GM21367 (cell line): ENCODE measurements at regions not wholly inside any gene's neighbourhood (a gene's known extent, or its start where the extent isn't known, plus 50 kb on each side); places are given as distances from the start of the nearest gene placed in this dataset.
A peak's percentile ranks its signal among the peaks of the same experiment; 100 is the strongest.

Experiments used
- ATAC-seq: cut with Tn5 transposase; IDR thresholded peaks from one replicate; pipeline ENCODE4 v1.9.1; 2021; ENCODE audit not compliant: unreplicated experiment

DNA sequence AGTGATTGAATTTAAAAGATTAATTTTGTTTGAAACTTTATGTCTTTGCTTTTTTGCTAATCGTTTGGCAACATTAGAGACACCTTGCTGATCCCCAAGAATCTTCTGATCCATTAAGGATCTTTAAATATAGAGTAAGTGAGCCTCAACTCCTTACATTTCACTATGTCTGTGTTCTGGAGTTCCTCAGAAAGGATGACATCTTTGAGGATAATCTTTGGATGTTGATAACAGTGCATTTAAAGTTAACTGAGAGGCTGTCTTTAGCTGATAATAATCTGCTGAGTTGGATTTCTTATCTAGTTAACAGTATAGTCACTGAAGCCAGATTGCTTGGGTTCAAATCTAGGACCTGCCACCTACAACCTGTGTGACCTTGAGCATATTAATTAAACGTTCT, 221.6 kb upstream of the EMCN start:
- no peak for ATAC-seq

DNA sequence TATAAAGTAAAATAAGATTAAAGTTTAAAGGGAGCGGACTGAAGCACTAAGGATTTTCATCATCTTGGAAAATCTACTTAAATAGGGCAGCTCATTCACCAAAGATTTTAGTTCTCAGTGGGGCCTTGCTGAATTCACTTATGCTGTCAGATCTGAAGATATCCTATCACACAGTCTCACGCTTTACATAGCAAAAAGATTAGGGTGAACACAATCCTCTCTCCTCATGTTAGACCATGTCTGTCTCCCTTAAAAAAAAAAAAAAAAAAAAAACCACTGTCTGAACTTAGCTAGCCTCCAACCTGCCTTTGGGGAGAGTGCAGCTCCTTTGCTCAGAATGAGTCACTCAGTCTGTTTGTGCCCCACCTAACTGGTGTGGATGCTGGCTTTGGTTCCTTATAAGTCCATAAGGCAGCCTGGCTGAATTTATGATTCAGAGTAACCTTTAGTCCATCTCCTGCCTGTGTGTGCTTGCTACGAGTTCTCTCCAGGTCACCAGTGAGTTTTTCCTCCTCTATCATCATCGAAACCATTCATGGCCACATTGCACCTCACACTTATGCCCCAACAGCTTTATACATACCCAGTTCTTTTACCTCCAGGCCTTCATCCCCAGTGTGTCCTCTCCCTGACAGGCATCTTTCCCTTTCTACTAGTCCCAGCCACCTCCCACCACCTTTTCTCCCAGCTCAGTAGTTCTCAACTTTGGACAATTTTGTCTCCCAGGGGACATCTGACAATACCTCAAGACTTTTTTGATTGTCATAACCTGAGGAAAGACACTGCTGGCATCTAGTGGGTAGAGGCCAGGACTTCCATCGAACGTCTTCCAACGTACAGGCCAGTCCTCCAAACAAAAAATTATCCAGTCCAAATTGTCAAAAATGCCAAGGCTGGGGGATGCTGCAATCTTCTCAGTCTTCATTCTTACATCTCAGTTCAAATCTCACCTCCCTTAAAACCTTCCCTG, 220.7 kb upstream of the EMCN start:
- ATAC-seq, result no peak

DNA sequence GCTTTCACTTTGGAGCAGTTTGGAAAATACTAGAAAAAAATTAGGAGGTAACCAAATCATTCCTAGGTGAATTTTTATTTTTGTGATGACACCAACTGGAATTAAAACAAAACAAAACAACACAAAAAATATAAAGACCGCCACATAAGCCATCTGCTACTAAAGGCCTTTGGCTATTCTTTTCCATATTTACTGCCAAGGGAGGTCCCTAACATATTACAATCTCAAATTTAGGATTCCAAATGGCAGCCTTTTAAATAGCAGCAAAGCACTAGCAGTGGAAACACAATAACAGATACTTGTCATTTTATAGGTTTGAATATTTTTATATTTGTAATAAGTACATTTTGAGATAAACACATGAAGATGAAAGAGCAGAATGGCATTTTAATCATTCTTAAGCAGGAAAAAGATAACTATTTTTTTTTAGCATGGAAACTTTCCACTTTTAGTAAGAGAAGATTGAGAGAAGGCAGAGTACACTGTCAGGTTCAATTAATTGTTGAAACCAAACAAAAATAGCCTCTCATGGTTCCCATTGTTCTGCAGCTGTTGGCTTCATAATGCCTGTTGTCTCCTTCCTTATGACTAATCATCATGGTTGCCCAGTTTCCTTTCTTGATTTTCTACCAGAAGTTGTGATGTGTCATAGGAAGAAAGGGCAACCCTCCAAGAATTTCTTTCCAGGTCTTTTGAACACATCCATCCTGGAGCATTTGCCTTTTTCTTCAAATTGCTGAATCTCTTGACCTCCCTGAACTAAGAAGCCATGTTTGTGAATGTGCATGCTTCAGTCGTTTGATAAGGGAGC, 219.0 kb upstream of the EMCN start:
- ATAC-seq, result no peak

DNA sequence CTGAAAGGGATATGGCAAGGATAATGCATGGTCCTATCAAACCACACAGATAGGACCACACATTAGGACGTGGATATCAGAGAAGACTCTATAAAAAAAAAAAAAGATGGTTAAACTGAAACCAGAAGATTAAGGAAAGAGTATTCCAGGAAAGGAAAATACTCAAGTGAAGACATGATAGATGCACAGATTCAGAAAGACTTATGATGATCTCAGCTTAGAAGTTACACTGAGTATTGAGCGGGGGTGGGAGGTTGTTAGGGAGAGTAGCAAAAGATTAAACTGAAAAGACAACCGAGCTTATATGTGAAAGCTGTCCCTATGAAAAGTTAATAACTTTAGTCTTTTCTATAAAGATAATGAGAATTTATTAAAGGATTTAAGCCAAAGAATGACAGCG, 211.0 kb upstream of the EMCN start:
- ATAC-seq, result no peak

DNA sequence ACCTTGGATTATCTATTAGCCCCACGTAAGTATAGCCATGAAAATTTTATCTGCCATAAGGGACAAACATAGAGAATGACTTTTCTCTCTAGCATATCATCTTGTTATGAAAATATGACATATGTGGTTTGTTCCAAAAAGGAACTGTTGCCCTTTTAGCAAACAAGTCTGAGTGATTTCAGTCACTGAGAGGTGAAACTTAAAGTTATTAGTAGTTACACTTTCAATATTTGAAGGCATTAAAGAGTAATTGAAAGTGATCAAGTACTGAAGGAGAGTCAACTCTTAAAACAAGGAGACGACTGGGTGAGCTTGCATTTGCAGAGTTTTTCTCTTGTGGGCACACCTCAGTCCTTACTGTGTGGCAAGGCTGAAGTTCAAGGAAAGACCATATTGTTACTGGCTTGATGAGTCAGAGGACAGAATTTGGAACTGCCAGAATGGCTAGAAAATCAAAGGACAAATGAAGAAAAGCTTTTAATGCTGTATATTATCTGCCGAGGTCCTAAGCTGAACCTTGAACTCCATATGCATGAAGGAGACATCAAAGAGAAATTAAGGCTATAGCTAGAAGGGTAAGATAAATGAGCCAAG, 205.1 kb upstream of the EMCN start:
- peak; percentile 81 for ATAC-seq

DNA sequence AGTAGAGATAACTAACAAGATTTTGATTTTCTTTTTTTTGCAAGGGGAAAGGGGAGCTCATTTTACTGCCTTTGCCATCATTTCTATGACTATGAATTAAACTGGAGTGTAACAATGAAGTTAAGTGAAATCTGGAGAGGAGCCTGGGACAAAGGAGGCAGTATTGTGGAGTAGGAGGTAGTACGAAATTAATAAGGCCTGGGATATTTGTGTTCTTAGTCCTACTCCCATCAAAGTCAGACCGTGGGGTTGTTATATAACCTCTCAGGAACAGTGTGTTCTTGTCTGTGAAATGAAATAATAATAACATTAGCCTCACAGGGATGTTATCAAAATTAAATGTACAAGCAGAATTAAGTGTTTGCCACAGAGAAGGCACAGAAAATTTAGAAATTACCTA, 204.3 kb upstream of the EMCN start:
- no peak for ATAC-seq

DNA sequence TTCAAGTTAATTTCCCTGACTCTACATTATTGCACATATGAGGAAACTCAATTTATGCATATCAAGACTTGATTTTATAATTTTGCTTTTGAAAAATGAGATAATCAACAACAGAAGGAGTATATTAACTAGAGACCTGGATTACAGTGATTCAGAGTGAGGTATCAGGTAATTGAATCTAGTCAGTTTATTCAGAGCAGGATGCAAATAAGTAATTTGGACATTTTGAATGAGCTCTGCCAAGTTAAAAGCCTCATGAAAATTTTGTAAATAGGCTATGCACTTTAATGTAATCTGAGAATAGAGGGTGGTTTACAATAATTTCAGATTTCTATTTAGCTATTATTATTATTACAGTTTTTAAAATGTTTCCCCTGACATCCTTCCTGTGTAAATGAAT, 203.7 kb upstream of the EMCN start:
- ATAC-seq, result no peak

DNA sequence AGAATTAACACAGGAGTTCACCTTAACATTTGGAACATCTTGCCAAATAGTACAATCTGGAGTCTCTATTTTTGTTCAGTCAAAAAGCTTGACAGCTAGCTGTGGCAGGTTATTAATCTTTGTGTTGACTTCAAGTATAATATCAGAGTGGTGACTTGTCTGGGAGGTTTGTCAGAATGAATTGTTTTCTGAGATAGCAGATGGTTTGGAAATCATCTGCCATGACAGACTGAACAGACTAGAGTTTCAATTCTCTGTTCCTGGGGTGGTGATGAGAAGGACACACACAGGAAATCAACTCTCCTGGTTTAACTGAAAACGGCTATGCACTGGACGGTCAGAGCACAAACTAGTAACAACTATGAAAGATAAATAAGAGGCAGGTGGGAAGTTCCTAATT, 203.3 kb upstream of the EMCN start:
- no peak for ATAC-seq

DNA sequence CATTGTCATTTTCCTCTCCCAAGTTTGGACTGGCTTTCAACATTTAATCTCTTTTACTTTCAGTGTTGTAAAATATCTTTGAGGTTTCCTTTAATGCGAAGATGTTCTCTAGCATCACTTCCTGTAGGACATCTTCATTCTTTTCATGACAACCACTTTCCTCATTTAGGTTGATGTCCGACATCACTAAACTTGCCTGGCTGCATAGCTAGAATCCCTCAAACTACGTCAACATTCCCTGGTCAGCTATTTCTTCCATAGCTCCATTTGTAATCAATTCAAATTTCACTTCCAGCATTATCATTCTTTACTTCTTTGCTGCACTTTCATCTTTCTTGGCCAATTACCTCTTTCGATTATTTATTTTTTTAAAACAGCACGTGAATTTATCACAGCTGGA, 198.6 kb upstream of the EMCN start:
- no peak for ATAC-seq

DNA sequence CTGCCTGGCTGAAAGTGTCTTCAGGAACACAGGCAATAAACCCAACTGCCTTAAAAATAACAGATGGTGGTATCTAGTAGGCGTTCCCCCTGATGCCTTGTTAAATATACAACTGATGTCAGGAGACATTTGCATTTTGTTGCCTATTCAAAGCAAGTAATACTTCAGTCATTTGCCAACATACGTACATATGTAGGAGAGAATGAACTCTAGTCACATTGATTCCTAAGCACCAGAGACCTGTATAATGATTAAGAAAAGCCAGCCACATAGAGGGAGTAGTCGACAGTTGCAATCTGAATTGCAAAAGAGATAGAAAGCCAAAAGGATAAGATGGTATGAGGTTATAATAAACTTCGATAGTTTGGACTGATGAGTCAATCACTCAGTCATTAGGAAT, 191.0 kb upstream of the EMCN start:
- no peak for ATAC-seq

DNA sequence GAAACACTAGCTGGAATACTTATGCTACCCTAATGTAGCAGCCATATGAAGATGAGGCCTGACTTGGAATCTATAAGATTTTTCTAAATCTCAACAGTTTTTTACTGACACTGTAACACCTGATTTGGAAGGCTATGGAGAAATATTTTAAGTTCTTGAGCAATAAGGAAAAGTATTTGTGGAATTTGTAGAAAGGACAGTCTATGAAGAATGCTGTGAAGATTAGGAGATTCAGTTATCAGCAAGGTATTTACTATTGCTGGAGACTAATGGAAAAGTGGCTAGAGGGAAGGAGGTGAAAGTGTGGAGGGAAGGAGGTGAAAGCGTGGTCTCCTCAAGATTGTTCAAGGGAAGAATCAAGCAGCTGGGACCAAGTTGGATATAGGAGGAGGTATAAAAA, 190.0 kb upstream of the EMCN start:
- no peak for ATAC-seq

DNA sequence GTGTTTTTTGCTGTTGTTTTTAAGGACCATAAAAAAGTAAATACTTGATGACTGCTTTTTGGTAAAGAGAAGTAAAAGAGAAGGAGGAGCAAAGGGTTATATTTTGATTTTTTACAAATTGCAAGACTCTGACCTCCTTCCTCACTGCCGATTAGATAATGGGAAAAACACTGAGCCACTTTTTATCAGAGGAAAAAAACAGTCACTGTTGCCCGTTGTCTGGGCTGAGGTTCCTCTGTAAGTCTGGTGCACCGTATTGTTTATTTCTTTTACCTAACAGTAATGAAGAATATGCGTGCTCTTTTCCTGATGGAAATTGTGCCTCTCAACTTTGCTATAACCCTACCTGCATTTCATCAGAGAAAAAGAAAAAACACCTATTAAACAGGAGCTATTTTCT, 178.7 kb upstream of the EMCN start:
- ATAC-seq, result no peak

DNA sequence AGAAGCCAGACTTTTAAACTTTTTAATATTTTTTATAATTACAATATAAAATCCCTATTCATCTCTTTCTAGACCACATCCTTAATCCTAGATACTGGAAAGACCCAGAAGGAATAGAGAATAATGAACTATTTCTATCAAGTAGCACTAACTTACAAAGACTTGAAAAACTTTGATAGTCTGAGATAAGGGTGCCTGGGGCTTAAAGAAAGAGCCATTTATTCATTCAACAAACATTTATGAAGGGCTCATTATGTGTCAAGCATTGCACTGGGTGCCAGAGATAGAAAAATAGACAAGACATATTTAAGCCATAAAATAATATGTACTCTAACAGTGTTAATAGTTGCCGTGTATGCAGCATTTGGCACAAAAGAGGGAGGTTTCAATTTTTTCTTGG, 178.0 kb upstream of the EMCN start:
- no peak for ATAC-seq

DNA sequence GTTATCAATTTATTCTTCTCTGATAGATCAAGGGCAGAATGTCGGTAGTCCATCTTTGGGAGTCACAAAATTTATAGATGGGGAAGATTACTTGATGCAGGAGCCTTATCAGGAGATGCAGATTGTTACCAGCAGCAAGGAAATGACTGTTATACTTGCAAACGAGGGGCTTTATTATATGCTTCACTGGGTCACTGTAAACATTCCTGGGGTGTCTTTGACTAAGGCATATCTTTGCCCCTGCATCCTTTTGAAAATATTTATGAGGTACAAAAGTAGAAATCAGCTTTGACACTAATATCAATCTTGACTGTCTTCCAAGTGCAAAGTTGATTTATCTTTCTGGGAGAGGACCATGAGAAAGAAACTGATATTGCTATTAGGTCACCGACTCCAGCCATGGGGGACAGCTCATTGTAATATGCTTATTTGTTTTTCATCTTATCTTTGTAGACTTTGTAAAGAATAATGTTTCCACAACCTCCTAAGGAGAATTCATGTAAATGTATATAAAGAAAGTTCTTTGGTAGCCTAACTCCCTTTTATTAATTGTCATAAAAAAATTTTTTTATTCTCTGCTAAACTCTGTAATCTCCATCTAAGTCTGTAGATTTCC, 177.3 kb upstream of the EMCN start:
- no peak for ATAC-seq

DNA sequence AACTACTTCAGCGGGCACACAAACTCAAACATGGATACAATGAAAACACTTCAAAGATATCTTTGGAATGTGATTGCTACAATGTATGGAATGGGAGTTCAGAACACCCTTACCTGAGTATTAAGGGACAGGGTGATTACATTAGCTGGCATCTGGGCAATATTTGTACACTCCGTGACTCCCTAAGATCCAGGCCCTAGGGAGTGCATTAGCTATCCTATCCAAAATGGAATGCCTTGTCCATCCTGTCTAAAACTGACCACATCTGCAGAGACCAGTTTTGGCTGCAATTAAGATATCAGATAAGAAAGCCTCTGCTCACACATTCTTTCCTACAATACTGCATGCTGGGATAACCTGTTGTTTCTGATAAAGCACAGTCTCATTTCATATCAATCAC, 176.6 kb upstream of the EMCN start:
- no peak for ATAC-seq

DNA sequence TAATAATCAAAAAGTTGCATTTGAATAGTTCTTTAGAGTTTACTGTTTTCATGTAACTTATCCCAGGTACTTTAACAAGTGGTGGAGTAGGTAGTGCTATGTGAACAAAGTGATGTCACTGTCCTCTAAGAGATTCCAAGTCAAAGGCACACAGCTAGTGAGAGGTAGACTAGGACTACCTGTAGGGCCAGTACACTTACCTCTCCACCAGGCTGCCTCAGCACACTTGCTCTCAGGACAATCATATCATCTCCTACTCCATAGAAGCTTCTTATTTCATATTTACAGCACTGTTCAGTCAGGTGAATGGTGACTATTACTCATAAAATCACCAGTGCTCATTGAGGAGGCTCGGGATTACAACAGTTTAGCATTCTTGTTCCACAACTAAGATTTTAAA, 173.0 kb upstream of the EMCN start:
- ATAC-seq, result no peak

DNA sequence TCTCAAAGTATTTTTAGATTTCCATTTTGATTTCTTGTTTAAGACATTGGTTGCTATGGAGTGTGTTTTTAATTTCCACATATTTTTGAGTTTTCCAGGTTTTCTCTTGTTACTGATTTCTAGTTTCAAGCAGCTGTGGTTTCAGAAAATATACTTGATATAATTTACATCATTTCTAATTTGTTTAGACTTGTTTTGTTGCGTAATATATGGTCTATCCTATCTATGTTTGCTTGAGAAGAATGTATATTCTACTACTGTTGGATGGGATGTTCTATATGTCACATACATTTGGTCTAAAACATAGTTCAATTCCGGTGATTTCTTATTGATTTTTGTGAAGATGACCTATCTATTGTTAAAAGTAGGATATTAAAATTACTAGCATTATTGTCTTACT, 170.5 kb upstream of the EMCN start:
- ATAC-seq, result no peak

DNA sequence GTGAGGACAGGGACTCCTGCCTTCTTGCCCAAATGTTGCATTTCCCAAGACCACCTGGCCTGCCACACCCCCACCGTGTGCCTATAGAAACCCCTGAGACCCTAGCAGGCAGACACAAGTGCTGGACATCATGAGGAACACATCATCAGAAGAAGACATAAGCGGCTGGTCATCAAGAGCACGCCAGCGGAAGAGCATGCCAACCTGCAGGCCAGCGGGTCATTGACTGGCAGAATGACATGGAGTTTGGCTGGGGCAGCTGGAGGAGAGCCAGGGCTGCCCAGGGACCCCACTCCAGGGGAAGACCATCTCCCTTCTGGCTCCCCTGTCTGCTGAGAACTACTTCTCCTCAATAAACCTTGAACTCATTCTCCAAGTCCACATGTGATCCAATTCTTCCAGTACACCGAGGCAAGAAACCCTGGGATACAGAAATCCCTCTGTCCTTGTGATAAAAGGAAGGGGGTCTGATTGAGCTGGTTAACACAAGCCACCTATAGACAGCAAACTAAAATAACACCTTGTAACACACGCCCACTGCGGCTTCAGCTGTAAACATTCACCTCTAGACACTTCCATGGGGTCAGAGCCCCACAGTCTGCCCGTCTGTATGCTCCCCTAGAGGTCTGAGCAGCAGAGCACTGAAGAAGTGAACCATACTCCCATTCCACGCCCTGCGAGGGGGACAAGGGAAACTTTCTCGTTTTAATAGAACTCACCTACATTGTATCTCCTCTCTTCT, 164.8 kb upstream of the EMCN start:
- ATAC-seq, result no peak

DNA sequence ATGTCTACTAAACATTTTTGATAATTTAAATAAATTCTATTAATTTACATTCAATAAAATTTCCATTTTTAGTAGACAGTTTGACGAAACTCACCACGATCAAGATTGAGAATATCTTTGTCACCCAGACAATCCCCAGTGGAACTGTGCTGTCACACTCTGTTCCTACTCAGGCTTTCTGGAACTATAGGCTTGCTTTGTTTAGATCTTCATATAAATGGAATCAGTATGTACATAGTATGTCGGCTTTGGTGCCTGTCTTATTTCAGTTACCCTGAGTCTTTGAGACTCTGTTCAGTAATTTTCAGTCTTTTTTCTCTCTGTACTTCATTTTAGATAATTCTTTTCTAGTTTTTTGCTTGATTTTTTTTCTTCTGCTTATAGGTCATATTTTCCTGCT, 163.5 kb upstream of the EMCN start:
- ATAC-seq, result no peak

DNA sequence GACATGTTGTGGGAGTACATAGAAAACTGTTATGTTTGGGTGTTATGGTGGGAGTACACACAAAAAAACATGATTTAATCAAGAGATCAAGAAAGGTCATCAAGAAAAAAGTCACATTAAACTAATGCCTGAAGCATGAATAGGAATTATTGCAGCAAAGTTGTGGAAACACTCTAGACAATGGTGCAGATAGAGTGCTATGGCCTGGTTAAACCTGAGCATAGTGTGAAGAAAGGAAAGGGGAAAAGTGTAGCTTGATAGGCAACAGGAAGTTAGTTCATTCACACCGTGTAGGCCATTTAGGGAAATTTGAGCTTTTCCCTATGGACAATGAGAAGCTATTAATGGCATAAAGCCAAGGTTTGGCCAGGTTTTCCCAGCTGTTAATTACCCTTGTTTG, 162.1 kb upstream of the EMCN start:
- no peak for ATAC-seq

DNA sequence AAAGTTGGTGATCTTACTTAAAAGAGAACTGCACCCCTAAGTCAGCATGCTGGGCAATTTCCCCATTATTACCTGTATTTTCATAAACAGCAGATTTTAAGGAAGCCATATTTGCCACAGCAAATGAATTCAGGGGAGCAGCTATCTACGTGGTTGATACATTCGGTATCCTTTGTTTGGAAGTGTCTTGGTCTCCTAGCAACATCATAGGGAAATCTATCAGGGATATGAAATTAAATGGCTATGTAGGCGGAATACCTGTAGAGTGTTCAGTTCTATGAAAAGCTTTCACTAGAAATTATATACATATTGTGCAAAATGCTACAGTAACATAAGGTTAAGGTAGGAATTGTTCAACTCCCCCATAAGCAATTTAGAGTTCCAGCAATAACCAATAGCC, 157.2 kb upstream of the EMCN start:
- no peak for ATAC-seq
